H1 (cell line): ENCODE measurements at regions not wholly inside any gene's neighbourhood (a gene's known extent, or its start where the extent isn't known, plus 50 kb on each side); places are given as distances from the start of the nearest gene placed in this dataset.

Source experiments
- CHD1 ChIP-seq: IDR thresholded peaks from 2 replicates; pipeline ENCODE4 v1.6.1; 2012; ENCODE audit warnings: low read depth, low read length, improper control_type of control experiment
- JUND ChIP-seq: IDR thresholded peaks from 2 replicates; pipeline ENCODE4 v1.6.1; 2011; ENCODE audit warnings: mild to moderate bottlenecking, improper control_type of control experiment, low read length
- SAP30 ChIP-seq: fragments of 300-600 bp; sonication (generic); IDR thresholded peaks from 2 replicates; pipeline ENCODE4 v1.7.1; 2012; ENCODE audit warnings: low read length, moderate library complexity, mild to moderate bottlenecking, inconsistent platforms; ENCODE audit not compliant: insufficient read depth, insufficient replicate concordance

- TF ChIP-seq SAP30 (no peak), JUND (no peak), CHD1 (no peak)
Observed at GRCh38 chr16:60180609-60181008, 1446.5 kb upstream of the GOT2 start (continued).
